ENCODE measurements at regions not wholly inside any gene's neighbourhood (a gene's known extent, or its start where the extent isn't known, plus 50 kb on each side); places are given as distances from the start of the nearest gene placed in this dataset.

GRCh38 chr9:105950894-105951293 is 256.6 kb downstream of the TMEM38B start:
- no peak for DNase-seq
- no peak overlapping the region for H3K18ac ChIP-seq (ENCODE audit: insufficient read length, low read depth, low read length)
- peaks cover 3% of the 10 kb centered on the region; the same call in 1 of the 2 replicates for H3K4me1 ChIP-seq (ENCODE audit: insufficient read depth, low read length)
- no peak overlapping the region for H3K4me2 ChIP-seq (ENCODE audit: insufficient read depth, insufficient read length, low read length)
- H3K23me2 ChIP-seq (ENCODE audit: insufficient read length, low read depth, low read length, poor library complexity, severe bottlenecking), result no peaks in the 10 kb centered on the region
- H2BK120ac ChIP-seq (ENCODE audit: low read depth, low read length, poor library complexity, severe bottlenecking), result no peak overlapping the region
- no peak overlapping the region for H2BK20ac ChIP-seq (ENCODE audit: low read depth, low read length, poor library complexity, severe bottlenecking)
- peaks cover 12 to 17% of the 10 kb centered on the region in 2 experiments for H3K4me1 Mint-ChIP-seq
- H3K23ac ChIP-seq (ENCODE audit: insufficient read length, low read depth, low read length), result no peak overlapping the region
- H3K27me3 Mint-ChIP-seq (ENCODE audit: low read depth), result no peaks in the 10 kb centered on the region; the same call in 1 of the 2 replicates
- peaks cover 0 to 34% (median 0%) of the 10 kb centered on the region in 3 experiments; a peak in 5 of 7 replicates for H3K36me3 Mint-ChIP-seq (ENCODE audit: insufficient read depth in 1 of 3, low read depth in 3 of 3)
- no peak overlapping the region for H4K8ac ChIP-seq (replicated peaks; ENCODE audit: insufficient read length, low read depth, low read length)
- H3K27ac ChIP-seq (ENCODE audit: insufficient read length, low read depth, low read length), result no peak overlapping the region
- no peaks in the 10 kb centered on the region for H3K79me2 ChIP-seq (ENCODE audit: insufficient read depth, low read length)
- H4K20me1 ChIP-seq (ENCODE audit: control insufficient read depth, insufficient read depth, insufficient read length), result no peaks in the 10 kb centered on the region
- H3K27ac Mint-ChIP-seq, result no peak overlapping the region
- H3K9me3 ChIP-seq (ENCODE audit: control insufficient read depth, low read depth, low read length), result no peaks in the 10 kb centered on the region
- no peak overlapping the region for H3K56ac ChIP-seq (ENCODE audit: insufficient read length, low read depth, low read length)
- H2AK5ac ChIP-seq (ENCODE audit: insufficient read length, low read length), result no peak overlapping the region
- H3K9me3 Mint-ChIP-seq, result peaks cover 19 to 22% of the 10 kb centered on the region in 2 experiments
- H2BK5ac ChIP-seq (ENCODE audit: insufficient read length, low read length), result no peak overlapping the region
- no peaks in the 10 kb centered on the region for H3K79me1 ChIP-seq (ENCODE audit: insufficient read depth, low read depth, low read length, poor library complexity, severe bottlenecking)
- WGBS (ENCODE audit: extremely low coverage, insufficient read length, low lambda C conversion rate), result no CpG with 5 or more reads among the region's 1 CpG
- H2BK12ac ChIP-seq (ENCODE audit: insufficient read length, low read depth, low read length), result no peak overlapping the region
- H4K91ac ChIP-seq (ENCODE audit: insufficient read length, low read depth, low read length), result no peak overlapping the region
- no peak overlapping the region for H2AFZ ChIP-seq (ENCODE audit: low read length)
- no peak overlapping the region for H3K9ac ChIP-seq (ENCODE audit: extremely low read depth, insufficient read length, low read length)
- H3T11ph ChIP-seq (ENCODE audit: low read length), result no peak overlapping the region
- no peak for TF ChIP-seq CTCF (conservative IDR thresholded peaks at IDR 0.05)
- H2BK15ac ChIP-seq (ENCODE audit: low read depth, low read length), result no peak overlapping the region
- no peak overlapping the region for H3K14ac ChIP-seq (ENCODE audit: insufficient read depth, low read length)
- H3K27me3 ChIP-seq (ENCODE audit: insufficient read depth, low read length), result no peaks in the 10 kb centered on the region
- no peak overlapping the region for H3K4me3 Mint-ChIP-seq
- H4K5ac ChIP-seq (ENCODE audit: insufficient read length, low read depth, low read length), result no peak overlapping the region
- no peak overlapping the region for H3K4ac ChIP-seq (ENCODE audit: low read depth, low read length)

All from H9 (cell line).